DND-41 (cell line): ENCODE measurements at regions not wholly inside any gene's neighbourhood (a gene's known extent, or its start where the extent isn't known, plus 50 kb on each side); places are given as distances from the start of the nearest gene placed in this dataset.

Source experiments
- ATAC-seq: fragments of 200-7000 bp; cut with Tn5 transposase; 3 replicates; pipeline ENCODE4 v1.9.1; 2021; ENCODE audit warnings: low read depth; ENCODE audit not compliant: insufficient read depth
- DNase-seq: peaks from one replicate; pipeline ENCODE4 v3.0.0-alpha.2; 2020
- H2AFZ ChIP-seq: 2 replicates; pipeline ENCODE4 v1.6.0; 2012; ENCODE audit warnings: low read depth, low read length
- H3K27ac ChIP-seq: 2 replicates; pipeline ENCODE4 v1.5.1; 2012; ENCODE audit warnings: low read length, inconsistent platforms
- H3K27me3 ChIP-seq: fragments of 200-600 bp; sonication (generic); 2 replicates; pipeline ENCODE4 v1.6.0; 2012; ENCODE audit warnings: low read length, mild to moderate bottlenecking, inconsistent platforms; ENCODE audit not compliant: insufficient read depth, poor library complexity
- H3K36me3 ChIP-seq: 2 replicates; pipeline ENCODE4 v1.5.1; 2012; ENCODE audit warnings: low read length, inconsistent platforms; ENCODE audit not compliant: insufficient read depth
- H3K4me1 ChIP-seq: 2 replicates; pipeline ENCODE4 v1.5.1; 2012; ENCODE audit warnings: mild to moderate bottlenecking, low read length; ENCODE audit not compliant: insufficient read depth
- H3K4me2 ChIP-seq: 2 replicates; pipeline ENCODE4 v1.6.0; 2012; ENCODE audit warnings: mild to moderate bottlenecking, moderate library complexity, low read length, inconsistent platforms; ENCODE audit not compliant: insufficient read depth
- H3K4me3 ChIP-seq, 2 experiments: fragments of 200-600 bp in 1 of 2; shearing (Covaris generic) in 1 of 2; 2 replicates each; pipeline ENCODE4 v1.5.1; 2012 to 2016; ENCODE audit warnings: inconsistent platforms in 2 of 2, low read length in 2 of 2, mild to moderate bottlenecking in 2 of 2, low read depth in 1 of 2, moderate library complexity in 1 of 2
- H3K79me2 ChIP-seq: 2 replicates; pipeline ENCODE4 v1.6.0; 2012; ENCODE audit warnings: low read length, inconsistent platforms; ENCODE audit not compliant: insufficient read depth
- H3K9ac ChIP-seq: 2 replicates; pipeline ENCODE4 v1.6.0; 2012; ENCODE audit warnings: low read depth, mild to moderate bottlenecking, inconsistent platforms, low read length, moderate library complexity
- H3K9me3 ChIP-seq: 2 replicates; pipeline ENCODE4 v1.5.1; 2012; ENCODE audit warnings: low read length, moderate library complexity, mild to moderate bottlenecking, inconsistent platforms; ENCODE audit not compliant: insufficient read depth, severe bottlenecking
- H4K20me1 ChIP-seq: 2 replicates; pipeline ENCODE4 v1.6.0; 2012; ENCODE audit warnings: low read length; ENCODE audit not compliant: insufficient read depth
- EZH2 ChIP-seq: IDR thresholded peaks from 3 replicates; pipeline ENCODE4 v1.6.1; 2012; ENCODE audit warnings: borderline replicate concordance, low read depth, mild to moderate bottlenecking, moderate library complexity, low read length, inconsistent platforms; ENCODE audit not compliant: severe bottlenecking
- TF ChIP-seq, protein P1 (sequence below): IDR thresholded peaks from 2 replicates; pipeline ENCODE4 v1.5.1; 2012; ENCODE audit warnings: borderline replicate concordance, low read length, moderate library complexity, mild to moderate bottlenecking; ENCODE audit not compliant: poor library complexity, severe bottlenecking; ENCODE audit errors: extremely low read depth

DNA sequence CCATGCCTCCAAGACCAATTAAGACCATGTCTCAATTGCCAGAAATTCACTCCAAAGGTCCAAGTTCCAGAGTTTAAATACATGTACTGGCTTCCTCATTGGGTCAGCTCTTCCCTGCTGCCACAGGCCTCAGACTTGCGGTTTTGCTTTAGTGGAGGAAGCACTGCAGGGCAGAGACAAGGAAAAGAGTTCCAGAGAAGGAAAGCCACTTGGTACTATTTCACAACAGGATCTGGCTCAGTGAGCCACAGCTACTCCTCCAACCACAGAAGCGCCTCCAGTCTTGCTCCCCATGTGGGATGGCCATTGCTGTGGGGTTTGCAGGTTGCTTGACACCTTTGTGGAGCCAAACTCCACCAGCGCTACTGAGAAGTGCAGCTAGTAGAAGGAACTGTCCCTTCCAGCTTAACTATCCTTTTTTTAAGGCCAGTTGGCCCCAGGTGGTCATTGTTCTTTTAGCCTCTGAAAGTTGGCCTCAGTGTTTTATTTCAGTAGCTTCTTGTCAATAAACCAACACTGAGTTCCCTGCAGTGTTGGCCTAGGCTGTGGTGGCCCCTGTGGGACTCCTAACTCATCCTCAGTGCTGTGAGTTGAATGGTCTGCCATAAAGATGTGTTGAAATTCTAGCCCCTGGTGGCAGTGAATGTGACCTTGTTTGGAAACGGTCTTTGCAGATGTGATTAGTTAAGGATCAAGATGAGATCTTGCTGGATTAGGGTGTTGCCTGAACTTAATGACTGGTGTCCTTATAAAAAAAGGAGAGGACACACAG, 93.7 kb upstream of the DAP start:
- H3K36me3 ChIP-seq: no peaks in the 10 kb centered on the region
- TF ChIP-seq EZH2: no peak
- TF ChIP-seq, protein P1, sequence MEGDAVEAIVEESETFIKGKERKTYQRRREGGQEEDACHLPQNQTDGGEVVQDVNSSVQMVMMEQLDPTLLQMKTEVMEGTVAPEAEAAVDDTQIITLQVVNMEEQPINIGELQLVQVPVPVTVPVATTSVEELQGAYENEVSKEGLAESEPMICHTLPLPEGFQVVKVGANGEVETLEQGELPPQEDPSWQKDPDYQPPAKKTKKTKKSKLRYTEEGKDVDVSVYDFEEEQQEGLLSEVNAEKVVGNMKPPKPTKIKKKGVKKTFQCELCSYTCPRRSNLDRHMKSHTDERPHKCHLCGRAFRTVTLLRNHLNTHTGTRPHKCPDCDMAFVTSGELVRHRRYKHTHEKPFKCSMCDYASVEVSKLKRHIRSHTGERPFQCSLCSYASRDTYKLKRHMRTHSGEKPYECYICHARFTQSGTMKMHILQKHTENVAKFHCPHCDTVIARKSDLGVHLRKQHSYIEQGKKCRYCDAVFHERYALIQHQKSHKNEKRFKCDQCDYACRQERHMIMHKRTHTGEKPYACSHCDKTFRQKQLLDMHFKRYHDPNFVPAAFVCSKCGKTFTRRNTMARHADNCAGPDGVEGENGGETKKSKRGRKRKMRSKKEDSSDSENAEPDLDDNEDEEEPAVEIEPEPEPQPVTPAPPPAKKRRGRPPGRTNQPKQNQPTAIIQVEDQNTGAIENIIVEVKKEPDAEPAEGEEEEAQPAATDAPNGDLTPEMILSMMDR: no peak
- no peaks in the 10 kb centered on the region for H3K9me3 ChIP-seq
- H4K20me1 ChIP-seq: no peaks in the 10 kb centered on the region
- no peak overlapping the region for H3K27ac ChIP-seq
- no peak for ATAC-seq
- H3K4me2 ChIP-seq: no peak overlapping the region
- peaks cover 13% of the 10 kb centered on the region for H3K27me3 ChIP-seq
- no peak overlapping the region for H3K4me3 ChIP-seq
- no peak overlapping the region for H2AFZ ChIP-seq
- no peak for DNase-seq
- H3K9ac ChIP-seq: no peak overlapping the region
- H3K4me1 ChIP-seq: no peaks in the 10 kb centered on the region
- no peaks in the 10 kb centered on the region for H3K79me2 ChIP-seq

DNA sequence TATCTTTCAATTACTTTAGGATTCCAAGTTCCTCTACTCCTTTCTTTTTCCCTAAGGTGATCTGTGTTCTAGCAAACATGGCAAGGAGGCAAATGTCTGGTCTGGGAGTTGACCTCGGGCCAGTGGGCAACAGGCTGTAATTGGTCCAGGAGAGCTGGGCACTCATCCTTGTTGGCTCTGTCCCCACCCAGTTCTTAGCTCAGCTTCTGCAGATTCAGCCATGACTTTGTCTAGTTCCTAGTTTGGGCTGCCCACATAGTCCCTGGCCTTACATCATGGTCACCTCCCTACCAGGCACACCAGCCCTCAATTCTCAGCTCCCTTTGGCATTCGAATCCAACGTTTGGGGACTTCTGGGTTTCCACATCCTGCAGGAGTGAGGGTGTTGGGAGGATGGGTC, 92.1 kb upstream of the DAP start:
- H2AFZ ChIP-seq: no peak overlapping the region
- peaks cover 6% of the 10 kb centered on the region for H3K27me3 ChIP-seq
- no peak overlapping the region for H3K9ac ChIP-seq

DNA sequence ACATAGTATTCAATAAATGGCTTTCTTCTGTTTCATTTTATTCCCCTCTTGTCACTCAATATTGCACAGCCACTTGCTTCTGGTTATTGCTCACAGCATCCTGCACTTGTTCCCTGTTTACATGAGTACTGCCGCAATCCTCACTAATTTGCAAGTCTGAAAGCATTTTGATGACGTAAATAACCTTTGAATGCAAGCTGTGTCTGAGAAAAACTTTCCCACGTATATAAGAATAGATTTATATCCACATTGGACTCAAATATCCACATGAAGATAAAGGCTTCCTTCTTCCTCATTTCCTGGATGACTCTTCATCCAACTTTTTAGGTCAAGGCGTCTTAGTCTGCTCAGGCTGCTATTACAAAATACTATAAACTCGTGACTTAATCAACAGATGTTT, 88.2 kb upstream of the DAP start:
- ATAC-seq: no peak
- no peak overlapping the region for H3K4me2 ChIP-seq
- no peak for DNase-seq

More for the DNA sequence above, 92.1 kb upstream of the DAP start:
- no peaks in the 10 kb centered on the region for H3K4me1 ChIP-seq
- no peaks in the 10 kb centered on the region for H4K20me1 ChIP-seq
- H3K36me3 ChIP-seq: no peaks in the 10 kb centered on the region
- DNase-seq (no peak), ATAC-seq (no peak)
- H3K79me2 ChIP-seq: no peaks in the 10 kb centered on the region
- TF ChIP-seq, protein P1: no peak
- TF ChIP-seq EZH2: no peak
- H3K4me3 ChIP-seq: no peak overlapping the region
- no peaks in the 10 kb centered on the region for H3K9me3 ChIP-seq
- H3K4me2 ChIP-seq: no peak overlapping the region
- H3K27ac ChIP-seq: no peak overlapping the region

More for the DNA sequence above, 88.2 kb upstream of the DAP start:
- H3K9ac ChIP-seq: no peak overlapping the region
- no peak overlapping the region for H3K4me3 ChIP-seq
- no peaks in the 10 kb centered on the region for H3K27me3 ChIP-seq
- H3K9me3 ChIP-seq: no peaks in the 10 kb centered on the region
- no peaks in the 10 kb centered on the region for H3K79me2 ChIP-seq
- H2AFZ ChIP-seq: no peak overlapping the region
- no peak overlapping the region for H3K27ac ChIP-seq
- no peaks in the 10 kb centered on the region for H4K20me1 ChIP-seq
- H3K36me3 ChIP-seq: no peaks in the 10 kb centered on the region
- TF ChIP-seq, protein P1: no peak
- no peak for TF ChIP-seq EZH2
- H3K4me1 ChIP-seq: no peaks in the 10 kb centered on the region
